Myocyte (in vitro differentiated cells): ENCODE measurements at regions not wholly inside any gene's neighbourhood (a gene's known extent, or its start where the extent isn't known, plus 50 kb on each side); places are given as distances from the start of the nearest gene placed in this dataset.
"Not testable (repeated sequence)": the region's sequence is repeated elsewhere in the genome, so short reads cannot be mapped to it uniquely, and the experiment has no call there.

Experiments used
- DNase-seq: peaks from one replicate; pipeline ENCODE4 v3.0.0-alpha.2; 2012; ENCODE audit warnings: low read depth

DNA sequence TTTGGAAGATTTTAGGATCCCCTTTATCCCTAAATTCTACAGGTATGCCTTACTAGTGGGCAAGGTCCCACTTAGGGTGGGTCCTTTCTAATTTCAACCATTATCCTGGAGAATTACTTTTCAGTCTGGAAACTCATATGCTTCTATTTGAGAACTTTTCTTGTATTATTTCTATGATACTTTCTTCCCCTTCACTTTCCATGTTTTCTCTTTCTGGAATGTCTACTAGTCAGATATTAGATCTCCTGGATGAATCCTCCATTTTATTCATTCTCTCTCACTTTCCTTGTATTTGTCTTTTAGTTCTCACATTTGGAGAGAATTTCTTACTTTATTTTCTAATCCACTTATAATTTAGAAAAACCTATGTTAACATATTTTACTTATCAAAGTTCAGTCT lies 83.9 kb upstream of the SIPA1L2 start:
- DNase-seq, result no peak

DNA sequence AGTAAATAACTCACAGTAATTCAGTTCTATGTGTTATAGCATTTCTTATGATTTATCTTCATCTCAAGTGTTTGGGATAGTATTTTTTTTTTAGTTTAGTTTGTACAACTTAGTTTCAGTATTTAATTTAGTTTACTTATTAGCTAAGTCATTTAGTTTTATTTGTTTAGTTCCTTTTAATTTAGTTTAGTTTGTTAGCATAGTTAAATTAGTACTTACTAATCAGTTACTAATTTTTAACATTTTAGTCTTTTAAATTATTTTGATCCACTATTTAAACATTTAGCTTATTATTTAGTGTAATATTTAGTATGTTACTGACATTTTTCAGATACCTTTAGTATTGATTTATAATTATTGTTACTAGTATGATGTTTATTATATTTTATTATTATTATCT lies 85.2 kb upstream of the SIPA1L2 start:
- no peak for DNase-seq

DNA sequence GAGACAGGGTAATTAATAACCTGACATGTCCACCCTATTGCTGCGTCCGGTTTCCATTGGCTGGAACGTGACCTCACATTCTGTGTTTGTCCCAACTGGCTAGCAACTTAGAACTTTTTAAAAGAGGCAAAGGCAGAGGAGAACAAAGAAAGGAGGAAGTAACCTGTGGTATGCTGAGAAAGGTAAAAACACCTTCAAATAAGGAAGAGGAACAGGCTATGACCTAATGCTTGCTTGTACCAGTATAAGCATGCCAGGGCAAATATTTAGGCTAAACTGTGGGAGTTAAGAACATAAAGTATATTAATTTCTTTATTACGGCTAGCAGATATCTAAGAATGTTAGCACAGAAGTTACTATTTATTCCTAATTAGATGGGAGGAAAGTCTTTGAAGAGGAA lies 87.3 kb upstream of the MAP10 start:
- not testable (repeated sequence) for DNase-seq

DNA sequence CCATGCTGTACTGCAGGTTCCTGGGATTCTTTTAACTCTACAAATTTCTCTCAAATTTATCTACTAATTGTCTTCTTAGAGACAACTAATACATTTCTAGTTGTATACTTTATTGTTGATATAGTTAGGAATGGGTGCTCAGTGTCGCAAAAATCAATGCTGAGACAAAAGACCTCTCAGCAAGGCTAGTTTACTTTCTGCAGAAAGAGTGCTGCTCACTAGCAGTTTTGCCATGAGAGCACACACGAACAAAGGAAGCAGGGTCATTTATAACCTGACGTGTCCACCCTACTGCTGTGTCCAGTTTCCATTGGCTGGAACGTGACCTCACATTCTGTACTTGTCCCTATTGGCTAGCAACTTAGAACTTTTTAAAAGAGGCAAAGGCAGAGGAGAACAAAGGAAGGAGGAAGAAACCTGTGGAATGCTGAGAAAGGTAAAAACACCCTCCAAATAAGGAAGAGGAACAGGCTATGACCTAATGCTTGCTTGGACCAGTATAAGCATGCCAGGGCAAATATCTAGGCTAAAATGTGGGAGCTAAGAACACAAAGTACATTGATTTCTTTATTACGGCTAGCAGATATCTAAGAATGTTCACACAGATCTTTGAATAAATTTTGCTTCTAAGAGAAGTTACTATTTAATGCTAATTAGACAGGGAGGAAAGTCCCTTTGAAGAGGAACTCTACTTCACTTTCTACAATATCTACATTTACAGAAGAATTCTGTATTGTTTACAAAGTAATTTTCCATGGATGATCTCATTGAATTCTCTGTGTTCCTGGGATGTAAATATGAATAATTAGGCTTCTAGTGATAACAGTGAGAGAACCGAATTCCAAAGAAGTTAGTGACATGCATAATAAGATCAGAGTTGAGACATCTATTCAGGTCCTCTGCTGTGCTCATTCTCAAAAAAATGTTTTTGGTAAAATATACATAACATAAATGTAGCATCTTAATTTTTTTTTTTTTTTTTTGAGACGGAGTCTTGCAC lies 86.0 kb upstream of the MAP10 start:
- no peak for DNase-seq

DNA sequence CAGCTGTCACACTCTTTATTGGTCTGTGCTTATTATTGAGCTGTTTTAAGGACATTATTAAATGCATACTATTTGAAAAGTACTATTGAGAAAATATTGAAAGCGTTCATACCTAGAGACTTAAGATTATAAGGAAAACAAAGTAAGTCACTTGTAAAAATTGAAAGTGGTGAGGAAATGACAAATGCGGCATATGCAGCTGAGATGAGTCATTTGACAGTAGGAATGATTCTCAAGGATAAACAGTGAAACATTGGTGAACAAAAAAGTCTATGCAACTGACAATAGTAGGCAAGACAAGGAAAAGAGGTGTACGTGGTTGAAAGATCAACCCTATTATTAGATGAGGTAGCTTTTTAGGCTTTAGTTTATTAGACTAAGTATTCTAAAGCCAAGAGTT lies 82.6 kb upstream of the MAP10 start:
- no peak for DNase-seq

DNA sequence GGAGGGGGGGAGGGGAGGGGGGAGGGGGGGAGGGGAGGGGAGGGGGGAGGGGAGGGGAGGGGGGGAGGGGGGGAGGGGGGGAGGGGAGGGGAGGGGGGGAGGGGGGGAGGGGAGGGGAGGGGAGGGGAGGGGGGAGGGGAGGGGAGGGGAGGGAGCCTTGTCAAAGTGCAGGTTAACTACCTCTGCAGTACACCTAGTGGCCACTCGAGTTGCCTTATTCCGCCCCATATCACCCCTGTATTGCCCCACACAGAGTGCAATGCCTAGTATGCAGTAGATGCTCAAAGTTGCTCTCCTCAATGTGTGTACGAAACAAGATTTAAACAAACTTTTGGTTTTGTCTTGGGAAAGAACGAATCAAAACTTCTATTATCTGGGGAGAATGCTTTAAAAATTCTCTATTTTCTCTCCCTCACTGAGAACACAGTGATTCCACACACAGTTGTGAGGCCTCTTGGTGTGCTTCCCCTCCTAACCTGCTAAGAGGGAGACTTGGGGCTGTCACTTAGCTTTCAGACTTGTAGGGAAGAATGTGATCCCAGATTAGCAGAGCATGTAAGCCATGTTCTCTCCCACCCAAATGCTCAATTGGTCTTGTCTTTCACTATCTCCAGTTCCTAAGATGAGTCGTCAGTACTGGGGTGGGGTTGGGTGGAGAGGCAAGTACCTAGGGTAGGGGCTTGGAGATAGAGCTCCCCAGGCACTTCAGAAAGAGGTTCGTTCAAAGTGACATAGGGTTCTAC lies 79.7 kb upstream of the MAP10 start:
- peak; percentile 21 for DNase-seq

DNA sequence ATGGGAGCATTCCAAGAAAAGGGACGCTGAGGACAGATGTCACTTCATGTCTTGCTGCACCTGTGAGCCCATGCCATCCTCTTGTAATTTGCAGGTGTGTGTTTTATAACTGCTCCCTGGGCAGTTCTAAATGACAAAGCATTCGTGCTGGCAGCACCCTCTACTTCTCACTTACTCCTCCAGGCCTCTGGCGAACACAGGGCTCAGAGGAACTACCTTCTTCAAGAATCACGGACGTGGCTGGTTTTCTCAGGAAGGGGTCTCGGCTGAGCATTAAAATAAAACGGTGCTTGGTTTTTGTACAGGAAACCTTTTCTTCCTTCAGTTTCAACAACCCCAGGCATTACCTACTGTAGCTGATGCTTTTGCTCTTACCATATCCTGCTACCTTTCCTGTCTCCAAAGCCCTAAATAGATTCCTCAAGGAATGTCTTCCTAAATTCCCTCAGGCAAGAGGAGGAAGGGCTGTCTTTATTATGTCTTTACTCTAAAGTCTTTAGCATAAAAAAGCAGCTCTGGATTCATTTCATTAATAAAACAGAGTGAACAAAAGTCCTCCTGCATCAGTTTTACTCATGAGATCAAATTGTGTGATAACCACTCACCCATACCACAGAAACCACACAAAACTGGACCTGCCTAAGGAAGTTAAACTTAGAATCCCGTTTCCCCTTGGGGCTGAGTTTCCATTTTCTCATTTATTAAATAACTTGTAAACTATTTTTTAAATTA lies 79.0 kb upstream of the MAP10 start:
- peak; percentile 59 for DNase-seq

DNA sequence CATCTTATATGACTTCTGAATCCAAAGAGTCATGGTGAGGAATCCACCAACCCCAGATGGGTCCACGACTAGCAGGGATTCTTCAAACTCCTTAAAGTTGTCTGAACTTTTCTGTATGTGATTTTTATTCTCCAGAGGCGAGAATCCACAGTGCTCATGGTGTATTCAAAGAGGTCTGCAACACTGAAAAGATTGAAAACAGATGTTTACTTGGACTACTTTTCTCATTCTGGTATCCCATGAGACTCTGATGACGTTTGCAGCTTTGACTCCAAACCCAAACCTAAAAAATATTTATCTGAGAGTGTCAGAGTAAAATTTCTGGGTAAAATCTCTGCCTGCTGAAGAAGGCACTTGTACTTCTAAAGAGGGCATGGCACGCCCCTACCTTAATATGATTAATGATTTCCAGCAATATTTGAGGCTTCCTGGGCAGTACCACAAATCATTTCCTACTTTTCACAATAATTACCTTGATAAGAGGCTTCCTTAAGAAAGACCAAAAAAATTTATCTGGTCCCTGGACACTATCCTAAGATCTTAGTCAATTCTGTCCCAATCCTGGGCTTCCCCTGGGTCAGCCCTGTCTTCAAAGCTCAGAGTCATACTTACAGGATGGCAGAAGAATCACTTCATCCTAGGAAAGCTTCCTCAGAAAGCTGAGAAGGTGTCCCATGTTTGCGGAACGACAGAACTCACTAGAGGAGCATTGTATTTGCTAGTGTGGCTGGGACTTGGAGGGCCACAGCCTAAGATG lies 76.5 kb upstream of the MAP10 start:
- DNase-seq, result peak; percentile 47

DNA sequence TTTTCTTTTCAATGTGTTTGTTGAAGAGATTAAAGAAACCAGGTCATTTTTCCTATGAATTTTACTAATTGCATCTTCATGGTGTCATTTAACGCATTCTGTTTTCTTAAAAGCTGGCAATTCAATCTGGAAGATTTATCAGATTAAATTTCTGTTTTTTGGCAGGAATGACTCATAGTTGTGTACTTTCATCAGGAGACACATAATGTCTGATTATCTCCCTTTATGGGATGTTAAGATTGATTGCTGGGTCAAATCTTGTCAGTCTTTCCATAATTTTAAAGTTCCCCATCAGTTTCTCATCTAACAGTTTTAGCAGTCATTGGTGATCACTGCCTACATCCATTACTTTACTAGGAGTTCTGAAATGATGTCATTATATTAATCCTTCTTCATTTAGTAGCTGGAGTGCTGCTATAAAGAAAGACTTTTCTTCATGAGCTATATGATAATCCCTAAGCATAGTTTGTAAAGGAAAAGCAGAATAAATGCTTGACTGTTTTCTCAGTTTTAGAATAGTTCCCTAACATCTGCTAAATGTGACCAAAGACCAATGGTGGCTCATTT lies 72.8 kb upstream of the MAP10 start:
- no peak for DNase-seq

DNA sequence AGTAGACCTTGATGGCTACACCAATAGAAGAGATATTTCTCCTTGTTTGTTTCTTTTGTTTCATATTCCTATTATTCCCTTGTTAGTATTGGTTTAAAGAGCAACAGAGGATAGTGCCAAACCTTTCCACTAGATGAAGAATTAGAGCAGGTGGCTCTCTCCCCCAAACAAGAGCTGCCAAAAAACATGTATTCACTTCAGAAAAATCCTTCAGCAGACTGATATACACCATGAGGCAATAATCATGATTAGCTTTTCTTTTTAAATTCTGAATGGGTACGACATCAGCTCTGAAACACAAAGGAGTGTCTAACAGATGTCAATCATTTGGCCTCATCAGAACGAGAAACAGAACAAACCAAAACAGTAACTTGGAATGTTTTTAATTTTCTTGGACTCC lies 67.3 kb upstream of the MAP10 start:
- DNase-seq, result peak; percentile 53

DNA sequence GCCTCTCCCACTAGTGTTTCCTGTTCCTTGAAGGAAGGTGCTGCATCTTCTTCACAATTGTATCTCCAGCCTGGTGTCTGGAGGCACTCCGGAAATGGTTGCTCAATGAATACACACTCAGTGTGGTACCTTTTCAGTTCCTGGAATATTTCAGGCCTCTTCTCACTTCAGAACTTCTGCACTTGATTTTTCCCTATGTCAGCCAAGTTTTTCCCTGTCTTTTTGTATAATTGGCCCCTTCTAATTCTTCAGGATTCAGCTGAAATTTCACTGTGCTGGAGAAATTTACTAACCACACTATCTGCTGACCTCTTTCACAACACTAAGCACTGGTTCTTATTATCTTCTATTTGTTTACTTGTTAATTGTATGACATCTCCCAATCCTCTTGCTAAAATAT lies 61.2 kb upstream of the MAP10 start:
- no peak for DNase-seq

DNA sequence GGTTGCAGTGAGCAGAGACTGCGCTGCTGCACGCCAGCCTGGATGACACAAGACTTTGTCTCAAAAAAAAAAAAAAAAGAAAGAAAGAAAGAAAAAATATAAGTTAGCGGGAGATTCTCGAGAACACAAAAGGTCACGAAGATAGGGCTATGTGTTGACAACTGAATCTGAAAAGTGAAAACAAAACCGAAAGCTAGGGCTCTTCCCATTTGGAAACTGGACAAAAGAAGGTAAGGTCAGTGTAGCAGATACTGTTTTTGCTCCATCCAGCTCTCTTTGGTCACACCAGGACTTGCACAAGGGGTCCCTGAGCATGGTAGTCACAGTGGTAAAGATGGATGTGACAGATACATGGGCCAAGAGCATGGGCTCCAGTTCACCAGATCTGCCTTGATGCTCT lies 60.4 kb upstream of the MAP10 start:
- no peak for DNase-seq

DNA sequence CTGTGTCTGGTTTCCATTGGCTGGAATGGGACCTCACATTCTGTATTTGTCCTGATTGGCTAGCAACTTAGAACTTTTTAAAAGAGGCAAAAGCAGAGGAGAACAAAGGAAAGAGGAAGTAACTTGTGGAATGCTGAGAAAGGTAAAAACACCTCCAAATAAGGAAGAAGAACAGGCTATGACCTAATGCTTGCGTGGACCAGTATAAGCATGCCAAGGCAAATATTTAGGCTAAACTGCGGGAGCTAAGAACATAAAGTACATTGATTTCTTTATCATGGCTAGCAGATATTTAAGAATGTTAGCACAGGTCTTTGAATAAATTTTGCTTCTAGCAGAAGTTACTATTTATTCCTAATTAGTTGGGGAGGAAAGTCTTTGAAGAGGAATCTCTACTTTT lies 59.5 kb upstream of the MAP10 start:
- DNase-seq, result not testable (repeated sequence)

DNA sequence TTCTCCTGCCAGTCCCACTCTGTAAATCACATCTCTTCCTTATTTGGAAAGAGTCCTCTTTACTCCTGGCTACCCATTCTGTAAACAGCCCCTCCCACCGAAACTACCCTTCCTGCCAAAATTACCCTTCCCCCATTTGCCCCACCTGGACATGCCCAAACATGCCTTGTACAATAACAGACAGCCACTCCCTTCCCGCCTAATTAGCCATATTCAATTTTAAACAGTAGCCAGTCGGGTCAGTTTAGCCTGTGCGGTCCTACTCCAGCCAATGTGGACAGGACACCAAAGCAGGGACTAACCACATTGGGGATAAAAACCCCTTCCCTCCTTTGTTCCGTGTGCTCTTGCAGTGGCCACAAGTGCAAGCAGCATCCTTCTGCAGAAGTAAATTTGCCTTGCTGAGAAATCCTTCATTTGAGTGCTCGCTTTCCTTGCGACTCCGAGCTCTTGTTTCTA lies 56.3 kb upstream of the MAP10 start:
- DNase-seq, result no peak

DNA sequence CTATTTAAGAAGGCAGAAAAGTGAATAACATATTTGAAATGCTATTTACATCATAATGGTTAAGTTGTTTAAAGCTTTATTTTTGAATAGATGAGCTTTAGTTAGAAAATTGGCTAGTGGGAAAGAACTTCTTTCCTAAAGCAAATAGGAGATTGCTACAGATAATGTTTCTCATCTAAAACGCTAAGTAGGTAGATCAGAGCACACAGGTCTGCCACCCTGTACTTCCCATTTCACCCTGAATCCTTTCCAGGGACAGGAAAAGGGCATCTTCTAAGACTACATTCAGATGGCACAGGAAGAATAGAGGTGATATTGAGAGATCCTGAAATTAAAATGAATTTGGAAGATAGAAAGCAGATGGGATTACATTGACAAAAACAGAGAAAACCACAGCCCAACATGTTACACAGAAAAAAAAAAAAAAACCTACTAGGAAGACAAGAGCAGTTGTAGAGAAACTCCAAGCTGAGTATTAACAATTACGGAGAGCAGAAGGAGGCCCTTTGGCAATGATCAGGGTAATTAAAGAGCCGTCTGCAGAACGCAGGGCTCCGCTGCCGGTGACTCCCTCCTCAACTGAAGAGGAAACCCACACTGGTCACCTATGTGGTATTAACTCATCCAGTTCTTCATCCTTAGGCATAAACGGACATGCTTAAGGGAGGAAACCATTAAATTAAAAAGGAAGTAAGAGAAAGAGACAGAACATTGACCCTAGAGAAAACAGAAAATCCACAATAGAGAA lies 53.6 kb upstream of the MAP10 start:
- DNase-seq, result no peak

DNA sequence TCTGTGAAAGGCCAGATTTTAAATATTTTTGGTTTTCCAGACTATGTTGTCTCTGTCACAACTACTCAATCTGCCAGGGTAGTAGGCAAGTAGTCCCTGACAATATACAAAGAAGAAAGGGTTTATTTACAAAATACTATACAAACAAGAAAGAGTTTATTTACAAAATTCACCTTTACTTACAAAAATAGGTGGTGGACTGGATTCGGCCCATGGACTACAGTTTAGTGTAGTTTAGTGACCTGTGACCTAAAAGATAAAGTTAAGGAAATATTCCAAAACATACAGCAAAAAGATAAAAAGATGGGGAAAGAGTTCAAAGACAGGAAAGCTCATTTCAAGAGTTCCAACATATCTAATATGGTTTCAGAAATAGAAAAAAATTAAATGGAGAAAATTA lies 52.9 kb upstream of the MAP10 start:
- DNase-seq, result no peak

DNA sequence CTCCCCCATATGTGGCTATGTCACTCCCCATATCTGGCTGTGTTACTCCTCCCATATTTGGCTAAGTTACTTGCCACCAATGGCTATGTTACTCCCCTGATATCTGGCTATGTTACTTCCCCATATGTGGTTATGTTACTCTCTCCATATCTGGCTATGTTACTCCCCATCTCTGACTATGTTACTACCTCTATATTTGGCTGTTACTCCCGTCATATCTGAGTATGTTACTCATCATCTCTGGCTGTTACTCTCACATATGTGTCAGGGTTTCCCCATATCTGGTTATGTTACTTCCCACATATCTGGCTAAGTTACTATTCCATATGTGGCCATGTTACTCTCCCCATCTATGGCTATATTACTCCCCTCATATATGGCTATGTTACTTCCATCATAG lies 50.3 kb upstream of the MAP10 start:
- DNase-seq, result no peak
